Stimulated activated CD4-positive, alpha-beta T cell treated with anti-CD3 and anti-CD28 coated beads, Interleukin-15, amount 100 ng/mL, for 48 hours (primary cell): ENCODE measurements at regions not wholly inside any gene's neighbourhood (a gene's known extent, or its start where the extent isn't known, plus 50 kb on each side); places are given as distances from the start of the nearest gene placed in this dataset.

Experiments
- DNase-seq, 2 donors: peaks; one replicate each; pipeline ENCODE4 v3.0.0-alpha.2; 2020; ENCODE audit warnings: low read depth in 2 of 2

DNA sequence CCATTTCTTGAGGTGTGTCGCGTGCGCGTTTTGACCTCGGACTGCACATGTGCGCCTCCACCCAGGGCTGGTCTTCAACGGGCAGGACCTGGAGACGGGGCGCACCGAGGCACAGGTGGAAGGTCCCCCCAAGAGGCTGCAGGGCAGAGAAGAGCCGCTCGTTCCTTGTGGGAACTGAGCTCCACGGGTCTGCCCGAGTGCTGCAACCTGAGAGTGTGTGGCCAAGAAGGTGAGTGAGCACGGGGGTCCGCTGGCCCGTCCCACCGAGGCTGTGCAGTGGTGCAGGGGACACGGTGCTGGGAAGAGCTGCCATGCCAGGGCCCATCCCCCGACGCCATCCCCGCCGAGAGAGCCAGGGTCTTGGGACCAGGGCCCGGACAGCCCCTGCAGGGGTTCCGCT, 268.3 kb downstream of the GALR1 start:
- no peak for DNase-seq

DNA sequence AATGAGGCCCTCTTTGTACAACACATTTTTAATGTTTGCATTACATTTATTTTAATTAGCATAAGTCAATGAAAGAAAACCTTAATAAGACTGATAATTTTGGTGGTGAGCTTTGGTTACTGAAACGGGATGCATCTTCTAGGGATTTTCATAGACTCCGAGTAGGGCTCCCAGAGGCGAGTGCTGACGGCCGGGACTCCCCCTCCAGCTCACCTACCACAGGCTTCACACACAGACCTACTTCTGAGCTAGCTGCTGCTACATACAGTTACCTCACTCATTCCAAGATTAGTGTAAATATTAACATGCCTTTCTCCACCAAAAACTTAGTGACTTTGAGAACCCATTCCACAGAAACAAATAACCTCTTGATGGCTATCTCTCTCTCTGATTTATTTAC, 271.1 kb downstream of the GALR1 start:
- DNase-seq = no peak

DNA sequence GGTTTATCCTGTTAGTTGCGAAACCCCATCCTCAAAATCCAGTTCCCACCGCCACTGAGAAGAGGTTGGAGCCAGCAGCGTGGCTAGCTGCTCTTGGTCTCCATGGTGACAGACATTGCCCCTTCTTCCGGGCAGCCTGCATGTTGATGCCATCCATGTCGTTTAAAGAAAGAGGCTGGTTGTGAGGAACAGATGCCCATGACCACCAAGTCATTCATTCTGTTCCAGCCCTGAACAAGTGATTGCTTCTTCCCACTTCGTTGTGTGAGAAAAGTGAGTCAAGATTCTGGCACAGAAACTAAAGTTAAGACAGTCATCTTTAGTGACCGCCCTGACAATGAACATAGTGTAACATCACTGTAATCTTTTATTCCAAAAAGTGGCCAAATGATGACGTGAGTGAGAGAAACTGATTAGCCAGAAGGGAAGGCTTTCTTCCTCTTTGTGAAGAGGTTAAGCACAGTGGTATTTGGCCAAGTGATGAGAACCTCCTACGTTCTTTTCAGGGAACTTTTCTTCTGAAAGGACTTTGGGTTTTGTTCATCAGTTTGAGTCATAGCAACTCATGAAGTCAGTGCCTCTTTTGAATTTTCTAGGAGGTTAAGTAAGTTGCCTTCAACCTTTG, 272.5 kb downstream of the GALR1 start:
- DNase-seq = no peak

DNA sequence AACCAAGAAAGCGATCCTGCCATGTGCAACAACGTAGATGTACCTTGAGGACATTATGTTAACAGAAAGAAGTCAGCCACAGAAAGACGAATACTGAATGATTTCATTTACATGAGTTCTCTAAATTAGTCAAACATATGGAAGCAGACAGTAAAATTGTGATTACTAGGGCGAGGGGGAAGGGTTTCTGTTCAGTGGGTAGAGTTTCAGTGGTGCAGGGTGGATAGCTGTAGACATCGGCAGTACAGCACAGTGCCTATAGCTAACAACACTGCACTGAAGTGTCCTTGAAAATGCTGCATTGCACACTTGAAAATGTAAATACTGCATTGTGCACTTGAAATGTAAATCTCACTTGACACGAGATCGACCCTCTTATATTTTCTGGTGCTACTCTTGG, 275.3 kb downstream of the GALR1 start:
- DNase-seq = no peak

DNA sequence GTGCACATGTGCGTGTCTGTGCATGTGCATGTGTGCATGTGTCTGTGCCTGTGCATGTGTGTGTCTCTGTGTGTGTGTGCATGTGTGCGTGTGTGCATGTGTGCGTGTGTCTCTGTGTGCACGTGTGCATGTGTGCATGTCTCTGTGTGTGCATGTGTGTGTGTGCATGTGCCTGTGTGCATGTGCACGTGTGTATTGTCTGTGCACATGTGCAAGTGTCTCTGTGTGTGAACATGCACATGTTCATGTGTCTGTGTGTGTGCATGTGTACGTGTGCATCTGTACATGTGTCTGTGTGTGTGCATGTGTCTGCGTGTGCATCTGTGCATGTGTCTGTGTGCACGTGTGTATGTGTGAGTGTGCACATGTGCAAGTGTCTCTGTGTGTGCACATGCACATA, 277.3 kb downstream of the GALR1 start:
- DNase-seq = no peak

DNA sequence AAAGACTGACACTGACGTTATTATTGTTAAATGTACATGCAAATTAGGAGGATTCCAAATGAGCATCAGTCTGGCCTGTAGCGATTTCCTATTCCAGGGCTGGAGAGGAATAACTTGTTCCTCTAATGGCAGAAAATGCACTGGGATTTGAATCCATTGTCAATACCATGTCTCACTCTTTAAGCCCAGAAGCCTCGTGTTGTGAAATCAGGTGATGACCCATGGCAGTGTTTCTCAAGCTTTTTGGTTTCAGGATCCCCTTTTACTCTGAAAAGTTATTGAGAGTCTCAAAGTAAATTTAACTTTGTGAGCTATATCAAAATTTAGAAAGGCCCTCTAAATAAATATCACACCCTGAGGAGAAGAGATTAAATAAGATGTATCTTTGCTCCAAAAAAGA, 279.2 kb downstream of the GALR1 start:
- no peak for DNase-seq

DNA sequence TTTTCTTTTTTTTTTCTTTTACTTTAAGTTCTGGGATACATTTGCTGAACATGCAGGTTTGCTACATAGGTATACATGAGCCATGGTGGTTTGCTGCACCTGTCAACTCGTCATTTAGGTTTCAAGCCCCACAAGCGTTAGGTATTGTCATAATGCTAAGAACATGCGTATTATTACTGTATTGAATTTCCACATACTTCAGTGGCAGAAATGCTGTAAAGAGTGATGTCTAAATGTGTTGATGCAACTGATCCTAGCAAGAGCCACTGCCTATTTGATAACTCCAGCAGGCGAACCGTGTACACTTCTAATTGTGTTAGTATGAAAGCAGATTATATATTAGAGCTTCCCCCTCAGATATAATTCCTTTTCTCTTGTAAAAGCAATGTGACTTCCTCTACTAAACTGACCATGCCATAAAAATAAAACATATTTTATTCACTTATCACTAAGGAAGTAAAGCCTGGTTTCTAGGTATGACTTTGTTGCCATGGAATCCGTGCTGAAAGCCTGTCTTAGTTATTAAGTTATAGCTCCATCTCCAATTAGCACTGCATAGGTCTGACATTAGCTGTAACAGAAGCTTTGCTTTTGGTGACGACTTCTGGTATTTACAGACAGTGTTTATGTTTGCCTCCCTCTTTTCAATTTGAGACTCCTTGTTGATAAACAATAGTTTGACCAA, 280.0 kb downstream of the GALR1 start:
- no peak for DNase-seq

DNA sequence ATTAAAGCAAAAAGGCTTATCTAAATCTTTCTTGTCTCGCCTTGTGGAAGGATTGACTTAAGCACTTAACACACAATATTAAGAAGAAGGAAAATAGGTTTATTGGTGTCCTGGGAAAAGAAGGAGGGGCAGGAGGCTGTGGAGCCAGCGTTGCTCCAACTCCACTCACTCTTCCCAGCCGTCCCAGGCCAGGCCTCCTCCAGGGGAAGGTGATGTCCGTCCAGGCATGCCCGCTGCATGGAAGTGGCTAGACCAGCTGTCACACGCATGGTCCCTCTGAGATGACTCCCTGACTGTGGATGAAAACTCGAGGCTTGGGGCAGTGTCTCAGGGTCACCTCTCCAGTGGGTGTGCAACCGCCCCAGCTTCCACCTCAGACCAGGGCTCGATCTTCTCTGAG, 281.1 kb downstream of the GALR1 start:
- no peak for DNase-seq

DNA sequence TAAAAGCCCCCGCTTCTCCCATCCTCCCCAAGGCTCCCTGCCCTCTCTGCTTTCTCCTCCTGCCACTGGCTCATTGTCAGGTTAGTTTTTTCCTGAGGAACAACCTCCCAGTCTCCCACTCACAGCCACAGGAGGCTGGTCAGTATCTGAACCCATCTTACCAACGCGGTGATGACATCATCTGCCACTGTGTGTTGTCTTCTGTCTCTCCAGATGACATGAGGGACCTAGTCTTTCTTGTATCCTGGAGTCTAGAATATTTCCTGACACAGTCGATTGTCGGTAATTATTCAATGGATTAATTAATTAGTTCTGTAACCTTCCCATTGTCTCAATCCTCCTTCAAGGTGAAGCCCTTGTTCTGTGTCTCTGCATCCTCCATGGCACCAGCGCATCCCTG, 290.2 kb downstream of the GALR1 start:
- DNase-seq = no peak

DNA sequence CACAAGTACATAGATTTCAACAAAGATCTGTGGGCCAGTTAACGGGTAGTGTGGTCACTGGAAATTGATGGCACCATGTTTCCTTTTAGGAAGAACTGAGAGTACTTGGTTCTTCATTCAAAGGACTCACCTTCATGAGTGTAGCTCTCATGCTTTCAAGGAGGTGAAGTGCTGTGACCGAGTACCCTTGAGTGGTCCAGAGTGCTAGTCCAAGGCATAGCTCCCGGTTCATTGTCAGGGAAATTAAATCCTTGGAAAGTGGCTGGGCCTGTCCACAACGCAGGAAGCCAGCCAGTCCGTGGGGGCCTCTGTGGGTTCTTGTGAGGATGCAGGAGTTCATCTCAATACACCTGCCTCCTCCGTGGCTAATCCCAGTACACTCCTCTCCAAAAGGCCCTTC, 295.1 kb downstream of the GALR1 start:
- DNase-seq = no peak

DNA sequence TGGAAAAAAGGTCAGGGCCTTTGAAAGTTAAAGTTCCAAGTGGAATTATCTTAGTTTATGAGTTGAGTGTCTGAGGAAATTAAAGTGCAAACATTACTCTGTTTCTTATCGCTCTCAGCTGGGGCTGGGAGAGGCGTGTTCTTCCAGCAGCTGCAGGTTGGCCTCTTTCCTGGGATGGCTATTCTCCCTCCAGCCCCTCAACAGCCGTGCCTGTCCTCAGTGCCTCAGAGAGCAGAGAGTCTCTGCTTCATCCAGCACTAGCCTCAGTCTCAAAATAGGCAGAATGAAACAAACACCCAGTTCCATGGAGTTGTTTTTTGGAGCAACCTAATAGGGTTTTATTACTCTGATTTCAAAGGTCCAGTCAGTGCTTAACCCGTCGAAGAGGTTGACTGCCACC, 298.1 kb downstream of the GALR1 start:
- DNase-seq = no peak

DNA sequence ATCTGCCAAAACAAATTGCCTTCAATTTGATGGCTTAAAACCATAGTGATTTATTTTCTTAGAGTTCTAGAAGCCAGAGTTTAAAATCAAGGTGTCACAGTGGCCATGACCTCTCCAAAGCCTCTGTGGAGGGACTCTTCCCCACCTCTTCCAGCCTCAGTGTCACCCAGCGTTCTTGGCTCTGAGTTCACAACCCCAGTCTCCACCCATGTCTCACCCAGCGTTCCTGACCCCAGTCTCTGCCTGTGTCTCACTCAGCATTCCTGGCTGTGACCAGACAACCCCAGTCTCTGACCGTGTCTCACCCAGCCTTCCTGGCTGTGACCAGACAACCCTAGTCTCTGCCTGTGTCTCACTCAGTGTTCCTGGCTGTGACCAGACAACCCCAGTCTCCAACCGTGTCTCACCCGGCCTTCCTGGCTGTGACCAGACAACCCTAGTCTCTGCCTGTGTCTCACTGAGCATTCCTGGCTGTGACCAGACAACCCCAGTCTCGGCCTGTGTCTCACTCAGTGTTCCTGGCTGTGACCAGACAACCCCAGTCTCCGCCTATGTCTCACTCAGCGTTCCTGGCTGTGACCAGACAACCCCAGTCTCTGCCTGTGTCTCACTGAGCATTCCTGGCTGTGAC, 299.3 kb downstream of the GALR1 start:
- DNase-seq = no peak

DNA sequence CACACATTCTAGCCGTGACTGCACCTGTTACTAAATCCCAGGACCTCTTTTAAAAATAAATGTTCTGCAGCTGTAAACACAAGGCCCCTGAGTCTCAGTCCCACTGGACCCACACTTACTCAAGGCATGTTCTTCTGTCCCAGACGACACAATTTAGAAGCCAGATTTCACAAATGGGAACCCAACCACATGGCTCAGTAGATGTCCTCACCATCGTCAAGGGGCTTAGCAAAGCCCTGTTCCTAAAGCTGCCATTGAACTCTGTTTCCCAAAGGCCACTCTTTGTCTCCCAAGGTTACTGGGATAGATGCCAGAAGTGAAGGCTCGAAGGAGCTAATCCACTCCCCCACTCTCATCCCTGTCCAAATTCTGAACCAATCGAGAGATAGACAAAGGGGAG, 301.0 kb downstream of the GALR1 start:
- DNase-seq = no peak

DNA sequence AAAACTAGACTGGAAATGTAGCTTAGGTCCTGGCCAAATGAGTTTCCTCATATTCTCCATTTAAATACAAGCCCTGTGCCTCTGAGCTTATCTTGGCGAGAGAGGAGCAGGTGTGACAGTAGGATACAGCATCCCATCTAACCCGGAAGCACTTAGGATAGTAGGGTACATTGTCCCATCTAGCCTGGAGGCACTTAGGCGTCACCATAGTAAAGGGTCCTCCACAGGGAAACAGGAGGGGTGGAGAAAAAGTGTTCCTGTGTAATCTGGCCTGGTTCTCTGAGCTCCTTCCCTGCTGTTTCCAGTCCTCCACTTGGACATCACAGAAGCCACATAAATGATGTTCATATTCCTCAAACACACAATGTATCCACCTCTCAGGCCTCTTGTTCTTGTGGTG, 301.4 kb downstream of the GALR1 start:
- DNase-seq = no peak

DNA sequence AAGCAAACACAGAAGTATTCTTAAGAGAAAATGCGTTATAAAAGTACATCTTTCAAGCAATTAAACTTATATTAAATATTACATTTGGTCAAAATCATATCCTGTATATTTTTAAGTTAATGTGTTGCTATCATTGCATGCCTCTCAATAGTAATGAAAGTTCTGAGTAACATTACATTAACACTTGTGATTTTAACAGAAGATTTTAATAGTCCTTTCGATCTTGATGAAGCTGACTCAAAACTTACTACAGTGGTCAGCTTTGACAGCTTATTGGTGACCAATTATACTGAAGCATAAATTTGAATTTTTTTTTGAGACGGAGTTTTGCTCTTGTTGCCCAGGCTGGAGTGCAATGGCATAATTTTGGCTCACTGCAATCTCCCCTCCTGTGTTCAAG, 303.3 kb downstream of the GALR1 start:
- DNase-seq = no peak

DNA sequence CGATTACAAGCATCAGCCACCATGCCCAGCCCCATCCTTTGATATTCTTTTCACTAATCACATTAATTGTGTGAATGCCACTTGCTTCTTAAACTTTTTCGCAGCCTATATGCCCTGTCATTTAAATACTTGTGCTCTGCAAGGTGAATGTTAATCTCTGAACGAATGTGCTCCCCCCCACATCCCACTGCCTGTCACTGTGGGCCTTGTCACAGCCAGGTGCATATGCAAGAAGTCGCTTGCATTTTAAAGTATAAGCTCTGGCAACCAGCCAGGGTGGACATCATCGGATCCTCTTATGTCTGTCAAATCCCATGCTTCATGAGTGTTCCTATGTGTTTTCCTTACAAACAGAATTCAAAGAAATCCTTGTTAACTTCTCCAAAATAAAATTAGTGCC, 304.4 kb downstream of the GALR1 start:
- no peak for DNase-seq

DNA sequence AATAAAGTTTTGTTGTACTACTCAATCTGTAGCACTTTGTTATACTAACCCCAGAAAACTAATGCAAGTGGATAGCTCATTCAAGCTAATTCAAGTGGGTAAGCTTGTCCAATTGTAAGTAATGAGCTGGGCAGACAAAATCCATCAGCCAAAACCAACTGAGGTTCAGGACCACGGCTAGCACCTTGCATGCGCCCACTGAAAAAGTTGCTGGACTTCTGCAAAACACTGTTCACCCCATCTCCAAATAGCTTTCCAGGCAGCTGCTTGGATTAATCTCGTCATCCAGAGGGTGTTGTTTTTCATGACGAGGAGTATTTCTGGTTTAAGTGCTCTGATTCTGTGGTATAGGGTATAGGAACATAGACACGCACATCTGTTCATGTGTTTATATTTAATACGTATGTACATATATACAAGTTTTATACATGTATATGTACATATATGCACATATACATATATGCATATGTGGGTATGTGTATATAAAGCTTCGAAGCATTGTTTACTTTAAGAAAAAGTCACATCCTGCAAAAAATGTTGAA, 307.5 kb downstream of the GALR1 start:
- no peak for DNase-seq

DNA sequence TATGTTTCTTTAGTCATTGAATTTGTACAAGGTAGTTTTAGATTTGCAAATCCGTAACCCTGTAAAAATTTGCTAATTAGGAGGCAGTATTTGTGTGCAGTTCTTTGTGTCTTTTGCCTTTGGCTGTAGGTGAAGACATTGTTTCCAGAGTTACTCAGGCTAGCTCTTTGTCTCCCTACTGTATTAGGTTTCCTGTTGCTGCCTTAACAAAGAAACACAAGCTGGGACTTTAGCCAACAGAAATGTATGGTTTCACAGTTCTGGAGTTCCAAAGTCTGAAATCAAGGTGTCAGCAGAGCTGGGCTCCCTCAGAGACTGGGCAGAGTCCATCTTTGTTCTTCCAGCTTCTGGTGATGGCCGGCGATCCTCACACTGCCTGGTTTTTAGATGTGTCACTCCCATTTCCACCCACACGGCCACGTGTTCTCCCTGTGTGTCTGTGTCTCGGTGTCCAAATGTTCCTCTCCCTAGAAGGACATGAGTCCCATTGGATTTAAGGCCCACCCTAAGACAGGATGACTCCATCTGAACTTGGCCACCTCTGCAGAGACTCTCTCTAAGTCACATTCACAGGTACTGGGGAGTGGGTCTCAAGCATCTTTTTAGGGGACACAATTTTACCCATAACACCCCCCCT, 309.7 kb downstream of the GALR1 start:
- DNase-seq = no peak

DNA sequence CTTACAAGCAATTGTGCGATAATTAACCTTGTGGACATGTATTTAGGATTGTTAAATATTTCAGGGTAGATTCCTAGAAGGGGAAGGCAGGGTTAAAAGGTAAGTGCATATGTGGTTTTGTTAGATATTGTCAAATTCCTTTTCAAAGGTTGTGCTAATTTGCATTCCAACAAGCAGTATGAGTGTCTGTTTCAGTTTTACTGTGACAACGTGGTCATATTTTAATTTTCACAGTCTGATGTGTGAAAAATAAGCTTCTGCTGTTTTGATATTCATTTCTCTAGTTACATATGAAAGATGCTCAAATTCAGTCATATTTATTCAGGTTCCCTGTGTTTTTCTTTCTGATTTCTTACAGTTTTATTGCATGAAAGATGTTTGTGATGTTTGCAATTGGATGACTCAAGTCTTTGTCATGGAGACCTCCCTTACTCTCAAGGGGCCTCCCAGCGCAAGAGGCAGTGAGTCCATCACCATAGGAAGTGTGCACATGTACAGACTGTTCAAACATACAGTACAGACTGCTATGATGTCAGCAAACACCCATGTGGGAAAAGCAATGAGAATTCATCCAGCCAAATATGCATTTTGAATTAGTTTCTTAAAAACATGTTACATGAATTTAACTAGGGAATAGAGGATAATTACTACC, 310.8 kb downstream of the GALR1 start:
- no peak for DNase-seq

DNA sequence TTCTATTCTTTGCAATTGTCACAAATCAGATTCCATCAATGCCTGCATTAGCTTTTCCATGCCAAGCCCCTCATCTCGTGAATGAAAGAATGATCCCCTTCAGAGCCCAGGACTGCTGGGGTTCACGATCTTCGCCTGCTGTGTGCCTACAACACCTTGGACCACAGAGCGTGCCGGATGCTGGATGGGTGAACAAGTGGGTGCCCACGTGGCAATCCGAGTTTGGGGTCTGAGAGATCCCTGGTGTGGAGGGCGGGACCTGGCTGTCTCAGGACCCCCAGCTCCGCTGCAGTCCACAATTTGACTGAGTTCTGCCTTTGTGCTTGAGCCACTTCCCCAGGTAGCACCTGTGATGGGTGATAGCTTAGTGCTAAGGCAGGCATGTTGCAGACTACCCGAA, 317.0 kb downstream of the GALR1 start:
- DNase-seq = no peak

DNA sequence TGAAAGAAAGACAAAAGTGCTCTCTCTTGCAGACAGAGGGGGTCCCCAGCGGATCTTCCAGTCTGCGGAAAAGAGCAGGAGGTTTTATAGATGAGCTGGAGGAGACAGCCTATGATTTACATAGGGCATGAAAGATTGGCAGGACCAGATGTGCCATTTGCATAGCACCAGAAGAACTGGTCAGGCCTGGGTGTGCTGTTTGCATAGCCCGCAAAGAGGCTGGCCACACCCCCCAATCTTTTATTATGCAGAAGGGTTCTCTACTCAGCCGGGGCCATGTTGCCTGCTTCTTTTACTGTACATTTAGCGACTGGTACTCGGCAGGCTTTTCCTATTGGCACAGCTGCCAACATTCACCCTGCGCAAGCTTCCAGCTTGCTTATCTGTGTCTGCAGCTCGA, 317.6 kb downstream of the GALR1 start:
- DNase-seq = no peak

DNA sequence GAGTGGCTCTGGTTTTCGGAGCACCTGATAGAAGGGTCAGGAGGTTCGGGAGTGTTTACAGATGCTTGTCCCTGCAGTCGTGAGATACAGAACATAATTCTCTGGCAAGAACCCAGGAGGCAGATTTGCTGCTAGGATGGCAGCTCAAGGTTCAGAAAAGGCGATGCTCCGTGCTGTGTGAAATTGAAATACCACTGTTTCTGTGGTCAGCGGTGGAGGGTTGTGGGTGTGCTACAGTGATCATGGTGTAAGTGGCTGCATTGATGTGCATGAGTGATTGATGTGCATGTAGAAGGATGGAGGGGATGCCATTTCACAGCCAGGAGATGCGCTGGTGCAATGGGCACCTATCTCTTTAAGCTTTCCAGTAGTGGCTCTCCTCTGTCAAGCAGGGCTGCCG, 322.1 kb downstream of the GALR1 start:
- no peak for DNase-seq
